Progenitor cell of endocrine pancreas (in vitro differentiated cells): ENCODE measurements at regions not wholly inside any gene's neighbourhood (a gene's known extent, or its start where the extent isn't known, plus 50 kb on each side); places are given as distances from the start of the nearest gene placed in this dataset.

Experiments
- DNase-seq: peaks from one replicate; pipeline ENCODE4 v3.0.0; 2021; ENCODE audit warnings: low spot score; ENCODE audit not compliant: unreplicated experiment
- H3K27ac Mint-ChIP-seq: 2 replicates; pipeline ENCODE4 v1.8.0; 2021; ENCODE audit warnings: mild to moderate bottlenecking, moderate library complexity, mixed read lengths
- H3K27me3 Mint-ChIP-seq: 2 replicates; pipeline ENCODE4 v1.8.0; 2021; ENCODE audit warnings: mixed read lengths
- H3K36me3 Mint-ChIP-seq: 2 replicates; pipeline ENCODE4 v1.8.0; 2022; ENCODE audit warnings: mixed read lengths; ENCODE audit not compliant: insufficient read depth
- H3K4me1 Mint-ChIP-seq: 2 replicates; pipeline ENCODE4 v1.8.0; 2021; ENCODE audit warnings: low read depth, mixed read lengths
- H3K4me3 Mint-ChIP-seq: 2 replicates; pipeline ENCODE4 v1.8.0; 2021; ENCODE audit warnings: low read depth, mild to moderate bottlenecking, moderate library complexity, mixed read lengths
- H3K9me3 Mint-ChIP-seq: 2 replicates; pipeline ENCODE4 v1.8.0; 2021; ENCODE audit warnings: low read depth, mixed read lengths
- TF ChIP-seq, protein P1 (sequence below): fragments of 200-600 bp; sonication (generic); IDR thresholded peaks from one replicate; pipeline ENCODE4 v1.5.0; 2021; ENCODE audit warnings: antibody characterized with exemption, mild to moderate bottlenecking; ENCODE audit not compliant: unreplicated experiment

DNA sequence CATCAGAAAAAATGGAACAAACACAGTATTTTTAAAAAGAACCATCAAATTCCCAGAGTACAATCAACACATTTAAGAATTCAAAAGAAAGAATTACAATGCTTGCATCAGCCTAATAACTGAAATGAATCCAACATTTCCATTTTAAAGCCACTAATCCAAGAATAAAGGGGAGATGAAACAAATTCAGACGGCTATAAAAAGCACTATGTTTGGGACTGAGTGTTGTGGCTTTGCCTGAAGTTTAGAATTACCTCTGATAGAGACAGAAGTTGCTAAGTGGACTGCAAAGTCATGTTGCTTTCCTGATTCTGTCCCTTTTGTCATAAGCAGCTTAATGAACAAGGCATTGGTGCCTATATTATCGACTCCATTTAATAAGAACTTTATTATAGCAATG is 135.4 kb upstream of the RGMB start:
- H3K9me3 Mint-ChIP-seq: no peaks in the 10 kb centered on the region
- H3K36me3 Mint-ChIP-seq: no peaks in the 10 kb centered on the region
- TF ChIP-seq, protein P1, sequence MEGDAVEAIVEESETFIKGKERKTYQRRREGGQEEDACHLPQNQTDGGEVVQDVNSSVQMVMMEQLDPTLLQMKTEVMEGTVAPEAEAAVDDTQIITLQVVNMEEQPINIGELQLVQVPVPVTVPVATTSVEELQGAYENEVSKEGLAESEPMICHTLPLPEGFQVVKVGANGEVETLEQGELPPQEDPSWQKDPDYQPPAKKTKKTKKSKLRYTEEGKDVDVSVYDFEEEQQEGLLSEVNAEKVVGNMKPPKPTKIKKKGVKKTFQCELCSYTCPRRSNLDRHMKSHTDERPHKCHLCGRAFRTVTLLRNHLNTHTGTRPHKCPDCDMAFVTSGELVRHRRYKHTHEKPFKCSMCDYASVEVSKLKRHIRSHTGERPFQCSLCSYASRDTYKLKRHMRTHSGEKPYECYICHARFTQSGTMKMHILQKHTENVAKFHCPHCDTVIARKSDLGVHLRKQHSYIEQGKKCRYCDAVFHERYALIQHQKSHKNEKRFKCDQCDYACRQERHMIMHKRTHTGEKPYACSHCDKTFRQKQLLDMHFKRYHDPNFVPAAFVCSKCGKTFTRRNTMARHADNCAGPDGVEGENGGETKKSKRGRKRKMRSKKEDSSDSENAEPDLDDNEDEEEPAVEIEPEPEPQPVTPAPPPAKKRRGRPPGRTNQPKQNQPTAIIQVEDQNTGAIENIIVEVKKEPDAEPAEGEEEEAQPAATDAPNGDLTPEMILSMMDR: no peak
- no peak overlapping the region for H3K4me3 Mint-ChIP-seq
- DNase-seq: no peak
- no peak overlapping the region for H3K27ac Mint-ChIP-seq
- no peaks in the 10 kb centered on the region for H3K27me3 Mint-ChIP-seq
- H3K4me1 Mint-ChIP-seq: peaks cover 4% of the 10 kb centered on the region

DNA sequence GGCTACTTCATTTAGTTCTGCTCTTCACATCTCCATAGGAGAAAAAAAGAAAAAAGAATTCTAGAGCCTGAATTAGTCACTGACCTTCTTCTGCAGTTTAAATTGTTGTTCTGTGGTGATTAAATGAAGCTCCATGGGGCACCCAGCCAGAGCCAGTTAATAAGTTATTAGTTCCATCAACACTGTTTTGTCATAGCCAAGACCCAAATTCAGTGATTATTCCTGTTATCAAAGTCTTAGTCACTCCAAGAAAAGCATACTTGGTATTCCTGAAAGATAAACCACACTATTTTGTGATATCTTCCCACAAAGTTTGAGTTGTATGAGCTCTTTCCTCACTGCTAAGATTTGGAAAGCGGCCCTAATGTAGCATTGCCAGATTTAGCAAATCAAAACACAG is 134.8 kb upstream of the RGMB start:
- no peaks in the 10 kb centered on the region for H3K36me3 Mint-ChIP-seq
- H3K4me3 Mint-ChIP-seq: no peak overlapping the region
- H3K9me3 Mint-ChIP-seq: no peaks in the 10 kb centered on the region
- H3K27ac Mint-ChIP-seq: no peak overlapping the region
- DNase-seq: no peak
- H3K4me1 Mint-ChIP-seq: peaks cover 4% of the 10 kb centered on the region
- TF ChIP-seq, protein P1: no peak
- H3K27me3 Mint-ChIP-seq: no peaks in the 10 kb centered on the region

DNA sequence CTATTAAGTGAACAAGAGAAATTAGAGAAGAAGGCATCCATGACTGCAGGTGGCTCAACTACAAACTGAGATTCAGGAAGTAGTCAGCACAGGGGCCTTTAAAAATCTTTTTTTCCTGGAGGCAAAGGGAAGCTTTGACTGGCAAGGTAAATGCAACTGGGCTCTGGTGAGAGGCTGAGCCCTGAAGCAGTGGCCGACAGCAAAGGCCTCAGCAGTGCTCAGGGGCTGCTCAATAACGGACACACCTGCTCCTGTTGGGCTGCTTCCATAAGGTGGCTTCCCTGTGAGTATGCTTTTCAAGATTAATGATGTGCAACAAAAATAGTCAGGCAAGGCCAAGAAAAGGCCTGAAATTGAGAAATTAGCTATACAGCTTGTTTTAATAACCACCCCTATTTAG is 134.2 kb upstream of the RGMB start:
- no peak for DNase-seq
- Mint-ChIP-seq H3K4me1 (peaks cover 4% of the 10 kb centered on the region), H3K27ac (no peak overlapping the region)

DNA sequence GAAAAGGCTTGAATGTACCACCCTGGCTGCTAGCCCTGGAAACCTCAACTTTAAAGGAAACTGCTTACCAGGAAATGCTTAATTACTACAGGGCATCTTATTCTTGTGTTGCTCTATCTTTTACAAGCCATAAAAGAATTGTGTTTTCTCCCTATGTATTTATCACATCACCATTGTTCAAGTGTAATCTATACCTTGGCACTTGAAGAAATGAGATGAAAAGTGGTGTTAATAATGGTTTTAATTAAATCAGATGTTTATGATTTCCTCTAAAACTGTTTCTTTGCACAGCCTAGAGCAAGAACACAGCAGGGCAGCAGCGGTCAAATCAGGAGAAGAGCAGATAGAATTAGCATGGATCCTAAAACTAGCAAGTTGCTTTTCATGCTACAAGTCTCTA is 131.8 kb upstream of the RGMB start:
- H3K4me1 Mint-ChIP-seq: peaks cover 4% of the 10 kb centered on the region
- H3K27ac Mint-ChIP-seq: no peak overlapping the region
- no peak overlapping the region for H3K4me3 Mint-ChIP-seq
- H3K36me3 Mint-ChIP-seq: no peaks in the 10 kb centered on the region
- peaks cover 3% of the 10 kb centered on the region for H3K9me3 Mint-ChIP-seq
- TF ChIP-seq, protein P1: no peak
- no peaks in the 10 kb centered on the region for H3K27me3 Mint-ChIP-seq
- no peak for DNase-seq

More for the DNA sequence above, 134.2 kb upstream of the RGMB start:
- no peaks in the 10 kb centered on the region for H3K27me3 Mint-ChIP-seq
- H3K4me3 Mint-ChIP-seq: no peak overlapping the region
- H3K9me3 Mint-ChIP-seq: no peaks in the 10 kb centered on the region
- no peaks in the 10 kb centered on the region for H3K36me3 Mint-ChIP-seq
- TF ChIP-seq, protein P1: no peak

DNA sequence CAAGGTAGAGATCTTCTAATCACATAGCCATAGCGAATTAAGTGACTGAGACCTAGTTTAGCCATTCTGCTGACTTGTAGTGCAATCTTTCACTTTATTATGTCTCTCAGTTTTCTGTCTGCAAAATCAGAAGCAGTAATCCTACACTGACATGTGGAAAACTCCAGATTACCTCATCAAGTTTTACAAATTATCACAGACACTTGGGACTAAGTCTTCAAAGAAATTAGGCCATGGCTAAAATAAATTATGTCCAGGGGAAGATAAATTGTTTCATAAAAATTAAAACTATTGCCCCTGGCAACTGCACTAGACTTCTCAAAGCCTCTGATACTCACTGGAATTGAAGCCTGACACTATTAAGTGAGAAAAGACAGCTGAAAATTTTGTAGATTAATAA is 129.9 kb upstream of the RGMB start:
- peaks cover 3% of the 10 kb centered on the region for H3K9me3 Mint-ChIP-seq
- H3K27me3 Mint-ChIP-seq: no peaks in the 10 kb centered on the region
- H3K27ac Mint-ChIP-seq: no peak overlapping the region
- no peaks in the 10 kb centered on the region for H3K36me3 Mint-ChIP-seq
- peaks cover 2% of the 10 kb centered on the region for H3K4me1 Mint-ChIP-seq
- TF ChIP-seq, protein P1: no peak
- no peak overlapping the region for H3K4me3 Mint-ChIP-seq
- DNase-seq: no peak

DNA sequence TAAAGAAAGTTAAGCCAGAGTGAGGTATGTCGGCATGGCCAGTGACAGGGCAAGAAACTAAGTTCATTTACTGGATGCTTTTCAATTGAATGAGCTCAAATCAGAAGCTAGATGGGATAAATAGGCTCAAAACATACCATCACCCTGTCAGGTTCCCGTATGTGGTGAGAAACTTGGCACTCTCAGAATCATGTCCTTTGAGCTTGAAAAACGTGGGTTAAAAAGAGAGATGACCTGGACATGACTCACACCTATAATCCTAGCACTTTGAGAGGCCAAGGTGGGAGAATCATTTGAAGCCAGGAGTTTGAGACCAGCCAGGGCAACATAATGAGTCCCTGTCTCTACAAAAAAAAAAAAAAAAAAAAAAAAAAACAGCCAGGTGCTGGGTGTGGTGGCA is 121.7 kb upstream of the RGMB start:
- DNase-seq: no peak
- Mint-ChIP-seq H3K4me3 (no peak overlapping the region), H3K4me1 (peaks cover 5% of the 10 kb centered on the region), H3K27ac (no peak overlapping the region), H3K9me3 (no peaks in the 10 kb centered on the region), H3K36me3 (no peaks in the 10 kb centered on the region), H3K27me3 (no peaks in the 10 kb centered on the region)
- TF ChIP-seq, protein P1: no peak
